Endothelial cell of umbilical vein (primary cell): ENCODE measurements at regions not wholly inside any gene's neighbourhood (a gene's known extent, or its start where the extent isn't known, plus 50 kb on each side); places are given as distances from the start of the nearest gene placed in this dataset.

Experiments used
- BruUV-seq: library from RNA; stranded (reverse); fragments of 400-500 nt; replicated peaks from 2 replicates; lab custom pipeline; 2021; lab: Mats Ljungman, UMichigan
- CTCF ChIA-PET: fragments of 300-600, 350-600 bp; sonication (Branson Sonifier 250); formaldehyde crosslinking; loops from one replicate; lab custom pipeline; 2021; ENCODE audit warnings: antibody characterized with exemption, inconsistent platforms; lab: Charles Lee
- POLR2A ChIA-PET: fragments of 300-600, 350-600 bp; sonication (Branson Sonifier 250); formaldehyde crosslinking; loops from one replicate; lab custom pipeline; 2021; ENCODE audit warnings: antibody characterized with exemption, inconsistent platforms; lab: Charles Lee
- DNase-seq: peaks from one replicate; pipeline ENCODE4 v3.0.0-alpha.2; 2011; ENCODE audit warnings: low read depth, low spot score
- FAIRE-seq: peaks from 2 replicates; lab custom pipeline; 2011; peaks lifted over from hg19 to GRCh38; lab: Jason Lieb, UNC
- H2AFZ ChIP-seq: 2 replicates; pipeline ENCODE4 v1.6.0; 2012; ENCODE audit warnings: low read depth, low read length, control low read depth, inconsistent platforms
- H3K27ac ChIP-seq: 2 replicates; pipeline ENCODE4 v1.5.1; 2011; ENCODE audit warnings: low read depth, mild to moderate bottlenecking, control low read depth, low read length, moderate library complexity; ENCODE audit not compliant: insufficient read depth
- H3K27me3 ChIP-seq, 2 experiments: 2 replicates each; pipeline versions ENCODE4 v1.6.0 to v1.6.1; 2011; ENCODE audit warnings: low read length in 2 of 2, mixed read lengths in 1 of 2; ENCODE audit not compliant: control insufficient read depth in 2 of 2, insufficient read depth in 2 of 2
- H3K36me3 ChIP-seq, 2 experiments: 2 replicates in 1 of 2; 3 replicates in 1 of 2; pipeline ENCODE4 v1.5.1; 2011; ENCODE audit warnings: low read length in 2 of 2, mild to moderate bottlenecking in 1 of 2, moderate library complexity in 1 of 2; ENCODE audit not compliant: control insufficient read depth in 2 of 2, insufficient read depth in 2 of 2; ENCODE audit errors: extremely low read depth in 1 of 2
- H3K4me1 ChIP-seq: 3 replicates; pipeline ENCODE4 v1.5.1; 2011; ENCODE audit warnings: mild to moderate bottlenecking, low read length; ENCODE audit not compliant: control insufficient read depth, insufficient read depth; ENCODE audit errors: extremely low read depth
- H3K4me2 ChIP-seq: 2 replicates; pipeline ENCODE4 v1.6.1; 2011; ENCODE audit warnings: low read length, control low read depth, mixed read lengths; ENCODE audit not compliant: insufficient read depth
- H3K4me3 ChIP-seq, 3 experiments: fragments of 200-600 bp in 1 of 3; sonication (generic), shearing (Covaris generic) in 1 of 3; replicated peaks in 1 of 3; 2 replicates each; pipeline ENCODE4 v1.5.1; 2011 to 2016; ENCODE audit warnings: control low read depth in 3 of 3, low read length in 3 of 3, mild to moderate bottlenecking in 2 of 3, inconsistent platforms in 1 of 3, low read depth in 1 of 3, moderate library complexity in 1 of 3; ENCODE audit not compliant: insufficient read depth in 1 of 3
- H3K79me2 ChIP-seq: 2 replicates; pipeline ENCODE4 v1.6.0; 2012; ENCODE audit warnings: low read length, inconsistent platforms; ENCODE audit not compliant: control insufficient read depth, insufficient read depth
- H3K9ac ChIP-seq: replicated peaks from 2 replicates; pipeline ENCODE3; 2011; ENCODE audit warnings: low read length, control low read depth; ENCODE audit not compliant: insufficient read depth; ENCODE audit errors: extremely low read depth
- H3K9me1 ChIP-seq: replicated peaks from 3 replicates; pipeline ENCODE4 v1.6.0; 2011; ENCODE audit warnings: mild to moderate bottlenecking, low read length; ENCODE audit not compliant: control insufficient read depth, insufficient read depth; ENCODE audit errors: extremely low read depth
- H3K9me3 ChIP-seq: replicated peaks from 2 replicates; pipeline ENCODE4 v1.5.1; 2012; ENCODE audit warnings: low read length, inconsistent platforms; ENCODE audit not compliant: control insufficient read depth, insufficient read depth
- H4K20me1 ChIP-seq: replicated peaks from 2 replicates; pipeline ENCODE3; 2011; ENCODE audit warnings: mild to moderate bottlenecking, low read length; ENCODE audit not compliant: control insufficient read depth, insufficient read depth; ENCODE audit errors: extremely low read depth
- CTCF ChIP-seq, 2 donors: IDR thresholded peaks; 1 replicate in 1 of 2; 2 replicates in 1 of 2; pipeline ENCODE4 v1.5.1; 2011; ENCODE audit warnings: low read length in 2 of 2, mild to moderate bottlenecking in 2 of 2, moderate library complexity in 2 of 2, control low read depth in 1 of 2, inconsistent platforms in 1 of 2, low read depth in 1 of 2; ENCODE audit not compliant: insufficient read depth in 1 of 2; ENCODE audit errors: extremely low read depth in 1 of 2
- EZH2 ChIP-seq: IDR thresholded peaks from 2 replicates; pipeline ENCODE4 v1.6.1; 2012; ENCODE audit warnings: borderline replicate concordance, low read depth, mild to moderate bottlenecking, moderate library complexity, low read length, inconsistent platforms; ENCODE audit not compliant: severe bottlenecking
- FOS ChIP-seq: IDR thresholded peaks from 2 replicates; pipeline ENCODE4 v1.6.1; 2011; ENCODE audit warnings: mild to moderate bottlenecking, low read length, moderate library complexity, borderline replicate concordance; ENCODE audit not compliant: insufficient read depth
- GATA2 ChIP-seq: IDR thresholded peaks from 2 replicates; pipeline ENCODE4 v1.7.0; 2011; ENCODE audit warnings: low read depth, mild to moderate bottlenecking, moderate library complexity, mixed read lengths, low read length; ENCODE audit not compliant: insufficient read length, insufficient read depth
- JUN ChIP-seq: IDR thresholded peaks from 2 replicates; pipeline ENCODE4 v1.6.1; 2011; ENCODE audit warnings: borderline replicate concordance, low read depth; ENCODE audit not compliant: insufficient read length, insufficient read depth
- MAX ChIP-seq: IDR thresholded peaks from 2 replicates; pipeline ENCODE4 v1.6.1; 2011; ENCODE audit not compliant: insufficient read depth, insufficient read length
- MYC ChIP-seq: IDR thresholded peaks from one replicate; pipeline ENCODE4 v1.6.1; 2011; ENCODE audit warnings: mild to moderate bottlenecking, low read depth, low read length
- POLR2A ChIP-seq: IDR thresholded peaks from 2 replicates; pipeline ENCODE4 v1.6.1; 2012; ENCODE audit warnings: low read depth, mild to moderate bottlenecking, control low read depth, low read length
- POLR2AphosphoS5 ChIP-seq: IDR thresholded peaks from 2 replicates; pipeline ENCODE4 v1.6.1; 2012; ENCODE audit warnings: low read depth, mild to moderate bottlenecking, control low read depth, low read length, moderate library complexity; ENCODE audit not compliant: insufficient read depth
- dilution Hi-C: fragments of 300-500 bp; cut with MboI; formaldehyde crosslinking; loops from one replicate; pipeline ENCODE4 v1.15.0; 2019; ENCODE audit warnings: low sequenced_read_pairs; ENCODE audit not compliant: extremely low pct_ligation_motif_present
- intact Hi-C: fragments of 100-400 bp; cut with micrococcal nuclease; formaldehyde crosslinking; loops from one replicate; pipeline ENCODE4 v1.10.0; 2022

- no peak overlapping the region for H3K4me2 ChIP-seq
- intact Hi-C loops = no loop called here
- H3K4me3 ChIP-seq = no peak overlapping the region
- ChIA-PET CTCF (no interaction called here), POLR2A (no interaction called here)
- no peaks in the 10 kb centered on the region for H3K9me1 ChIP-seq
- no peak overlapping the region for H3K9ac ChIP-seq
- no peaks in the 10 kb centered on the region for H3K79me2 ChIP-seq
- FAIRE-seq = no peak
- H2AFZ ChIP-seq = no peak overlapping the region
- no peaks in the 10 kb centered on the region for H4K20me1 ChIP-seq
- H3K27me3 ChIP-seq = no peaks in the 10 kb centered on the region
- dilution Hi-C loops = no loop called here
- no peaks in the 10 kb centered on the region for H3K4me1 ChIP-seq
- no peak overlapping the region for H3K27ac ChIP-seq
- no peak for DNase-seq
- no peaks in the 10 kb centered on the region for H3K9me3 ChIP-seq
- no peak for TF ChIP-seq POLR2A
- no peak for TF ChIP-seq MAX
- TF ChIP-seq JUN = no peak
- TF ChIP-seq FOS = no peak
- TF ChIP-seq POLR2AphosphoS5 = no peak
- no peak for TF ChIP-seq GATA2
- TF ChIP-seq EZH2 = no peak
- no peak for TF ChIP-seq MYC
- no peak for TF ChIP-seq CTCF (IDR thresholded peaks at IDR 0.05; ENCODE audit: extremely low read depth in 1 of 2, insufficient read depth in 1 of 2, low read depth in 1 of 2, low read length in 2 of 2)
- BruUV-seq = no TSS peak
- H3K36me3 ChIP-seq = no peaks in the 10 kb centered on the region
Observed at GRCh38 chr2:8469709-8470493, 212.0 kb upstream of the ID2 start.
